HL-60 (cell line): ENCODE measurements at regions not wholly inside any gene's neighbourhood (a gene's known extent, or its start where the extent isn't known, plus 50 kb on each side); places are given as distances from the start of the nearest gene placed in this dataset.

Experiments
- POLR2AphosphoS5 ChIP-seq: IDR thresholded peaks from 2 replicates; pipeline ENCODE4 v1.6.1; 2012; ENCODE audit warnings: low read depth
- TF ChIP-seq, protein P1 (sequence below): IDR thresholded peaks from one replicate; pipeline ENCODE4 v1.5.1; 2011; ENCODE audit warnings: low read length, control low read depth, inconsistent platforms; ENCODE audit not compliant: insufficient read depth

DNA sequence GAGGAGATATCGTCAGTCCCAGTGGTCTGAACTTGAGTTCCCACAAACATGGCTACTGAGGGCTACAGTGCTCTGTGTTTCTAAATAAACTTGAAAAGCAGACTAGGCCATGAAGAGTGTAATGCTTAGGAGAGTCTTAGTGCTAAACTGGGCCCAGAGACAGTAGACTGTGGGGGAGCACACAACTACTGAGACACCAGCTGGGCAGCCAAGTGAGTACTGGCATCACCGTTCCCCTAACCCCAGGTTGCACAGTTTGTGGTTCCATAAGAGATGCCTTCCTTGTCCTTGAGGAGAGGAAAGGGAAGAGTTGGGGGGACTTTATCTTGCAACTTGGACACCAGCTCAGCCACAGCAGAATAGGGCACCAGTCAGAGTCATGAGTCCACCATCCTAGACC, 172.1 kb upstream of the DMRTA1 start:
- TF ChIP-seq, protein P1, sequence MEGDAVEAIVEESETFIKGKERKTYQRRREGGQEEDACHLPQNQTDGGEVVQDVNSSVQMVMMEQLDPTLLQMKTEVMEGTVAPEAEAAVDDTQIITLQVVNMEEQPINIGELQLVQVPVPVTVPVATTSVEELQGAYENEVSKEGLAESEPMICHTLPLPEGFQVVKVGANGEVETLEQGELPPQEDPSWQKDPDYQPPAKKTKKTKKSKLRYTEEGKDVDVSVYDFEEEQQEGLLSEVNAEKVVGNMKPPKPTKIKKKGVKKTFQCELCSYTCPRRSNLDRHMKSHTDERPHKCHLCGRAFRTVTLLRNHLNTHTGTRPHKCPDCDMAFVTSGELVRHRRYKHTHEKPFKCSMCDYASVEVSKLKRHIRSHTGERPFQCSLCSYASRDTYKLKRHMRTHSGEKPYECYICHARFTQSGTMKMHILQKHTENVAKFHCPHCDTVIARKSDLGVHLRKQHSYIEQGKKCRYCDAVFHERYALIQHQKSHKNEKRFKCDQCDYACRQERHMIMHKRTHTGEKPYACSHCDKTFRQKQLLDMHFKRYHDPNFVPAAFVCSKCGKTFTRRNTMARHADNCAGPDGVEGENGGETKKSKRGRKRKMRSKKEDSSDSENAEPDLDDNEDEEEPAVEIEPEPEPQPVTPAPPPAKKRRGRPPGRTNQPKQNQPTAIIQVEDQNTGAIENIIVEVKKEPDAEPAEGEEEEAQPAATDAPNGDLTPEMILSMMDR = no peak
- no peak for TF ChIP-seq POLR2AphosphoS5
